Fibroblast of gingiva (primary cell): ENCODE measurements at regions not wholly inside any gene's neighbourhood (a gene's known extent, or its start where the extent isn't known, plus 50 kb on each side); places are given as distances from the start of the nearest gene placed in this dataset.
"Not testable (repeated sequence)": the region's sequence is repeated elsewhere in the genome, so short reads cannot be mapped to it uniquely, and the experiment has no call there.

ENCODE experiments used
- DNase-seq: peaks from one replicate; pipeline ENCODE4 v3.0.0-alpha.2; 2011; ENCODE audit warnings: low read depth

DNA sequence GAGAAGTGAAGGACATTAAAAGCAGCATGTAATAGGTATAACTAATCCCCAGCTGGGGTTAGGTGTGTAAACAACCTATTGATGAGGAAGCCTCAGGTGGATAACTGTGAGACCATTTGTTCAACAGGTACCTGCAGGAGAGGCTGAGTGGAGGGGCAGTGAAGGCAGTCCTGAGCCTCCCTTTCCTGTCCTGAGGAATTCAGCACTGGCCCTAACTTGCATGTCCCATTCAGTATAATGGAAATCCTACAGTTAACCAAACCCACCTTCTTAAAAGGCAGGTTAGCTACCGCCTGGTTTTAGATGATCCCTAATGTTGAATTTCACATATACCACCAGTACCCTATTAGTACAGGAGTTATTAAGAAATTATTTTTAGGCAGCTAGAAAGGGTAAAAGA lies 225.9 kb upstream of the GOT2 start:
- DNase-seq = no peak

DNA sequence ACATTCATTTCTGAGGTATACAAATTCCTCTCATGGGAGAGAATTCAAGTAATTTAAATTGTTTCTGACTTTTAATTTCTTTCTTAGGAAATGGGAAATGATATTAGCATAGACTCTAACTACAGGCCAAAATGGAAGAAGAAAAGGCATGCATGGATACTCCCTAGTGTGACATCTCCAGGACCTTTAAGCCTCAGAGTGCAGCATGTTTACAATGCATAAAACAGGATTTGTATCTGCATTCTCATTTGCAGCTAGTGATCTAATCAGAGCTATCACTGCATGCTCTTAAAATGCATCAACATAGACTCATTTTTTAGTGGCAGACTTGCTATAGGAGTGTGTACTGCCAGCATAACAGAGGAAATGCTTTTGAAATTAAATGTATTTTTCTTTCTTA lies 224.6 kb upstream of the GOT2 start:
- no peak for DNase-seq

DNA sequence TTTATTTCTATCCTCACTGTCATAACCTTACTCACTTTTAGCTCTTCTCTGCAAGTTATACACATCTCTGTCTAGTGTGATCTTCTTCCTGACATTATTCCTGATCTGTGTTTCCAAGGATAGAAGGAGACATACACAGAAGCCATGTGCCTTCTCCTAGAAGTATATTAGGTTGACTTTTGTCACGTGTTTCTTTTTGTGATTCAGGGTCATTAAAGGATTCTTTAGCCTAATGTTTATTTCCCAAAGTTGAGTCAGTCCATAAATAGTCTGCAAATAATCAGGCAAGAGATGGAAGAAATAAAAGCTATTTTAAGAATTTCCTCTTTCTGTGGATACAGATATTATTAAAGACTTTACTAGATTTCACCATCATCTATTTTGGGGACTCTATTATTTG lies 214.1 kb upstream of the GOT2 start:
- DNase-seq = no peak

DNA sequence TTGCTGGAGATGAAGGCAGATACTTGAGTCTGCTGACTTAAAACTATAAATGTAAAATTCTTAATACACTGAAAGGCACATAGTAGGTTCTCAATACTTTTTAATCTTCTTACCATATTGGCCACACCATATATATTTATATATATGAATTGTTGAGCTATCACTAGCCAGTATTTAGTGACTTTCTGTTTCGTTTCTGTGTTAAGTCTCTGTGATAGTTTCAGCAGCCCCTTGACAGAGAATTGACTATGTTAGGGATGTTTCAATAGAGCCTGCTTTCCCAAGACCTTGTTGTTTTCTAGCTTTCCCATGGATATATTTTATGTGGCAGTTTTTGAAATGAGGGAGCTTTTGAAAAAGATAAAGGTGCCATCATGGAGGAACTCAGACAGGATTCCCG lies 206.5 kb upstream of the GOT2 start:
- DNase-seq = no peak

DNA sequence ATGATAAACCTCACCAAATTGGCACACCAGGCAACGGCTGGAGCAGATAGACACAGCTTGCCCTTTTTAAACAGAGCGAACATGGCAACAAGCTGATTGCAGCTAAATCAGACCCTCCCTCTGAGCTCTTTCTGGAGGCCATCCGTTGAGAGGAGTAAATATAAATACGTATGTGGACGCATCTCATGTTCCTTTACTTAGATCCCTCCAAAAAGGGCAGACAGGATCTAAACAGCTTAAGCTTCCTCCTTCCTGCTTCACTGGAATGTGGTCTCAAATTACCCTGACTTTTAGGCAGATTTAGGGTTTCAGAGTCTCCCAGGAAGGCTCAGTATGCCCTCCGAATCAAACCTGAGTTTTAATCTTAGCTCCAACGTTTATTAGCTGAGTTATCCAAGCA lies 204.7 kb upstream of the GOT2 start:
- DNase-seq = no peak

DNA sequence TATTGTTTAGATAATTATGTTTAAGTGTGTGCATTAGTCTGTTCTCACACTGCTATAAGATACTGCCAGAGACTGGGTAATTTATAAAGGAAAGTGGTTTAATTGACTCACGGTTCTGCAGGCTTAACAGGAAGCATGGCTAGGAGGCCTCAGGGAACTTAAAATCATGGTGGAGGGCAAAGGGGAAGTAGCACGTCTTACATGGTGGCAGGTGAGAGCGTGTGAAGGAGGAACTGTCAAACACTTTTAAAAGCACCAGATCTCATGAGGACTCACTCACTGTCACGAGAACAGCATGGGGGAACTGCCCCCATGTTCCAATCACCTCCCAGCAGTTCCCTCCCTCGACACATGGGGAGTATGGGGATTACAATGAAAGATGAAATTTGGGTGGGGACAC lies 203.5 kb upstream of the GOT2 start:
- DNase-seq = no peak

DNA sequence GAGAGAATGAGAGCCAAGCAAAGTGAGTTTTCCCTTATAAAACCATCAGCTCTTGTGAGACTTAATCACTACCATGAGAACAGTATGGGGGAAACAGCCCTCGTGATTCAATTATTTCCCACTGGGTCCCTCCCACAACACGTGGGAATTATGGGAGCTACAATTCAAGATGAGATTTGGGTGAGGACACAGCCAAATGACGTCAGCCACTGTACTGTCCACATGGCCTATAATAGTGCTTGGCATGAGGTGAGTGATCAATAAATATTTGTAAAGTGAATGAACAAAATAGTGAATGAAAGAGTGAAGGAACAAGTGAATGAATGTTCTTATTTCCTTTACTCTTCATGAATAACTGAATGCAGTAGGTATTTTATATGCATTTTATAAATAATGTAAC lies 199.1 kb upstream of the GOT2 start:
- DNase-seq = no peak

DNA sequence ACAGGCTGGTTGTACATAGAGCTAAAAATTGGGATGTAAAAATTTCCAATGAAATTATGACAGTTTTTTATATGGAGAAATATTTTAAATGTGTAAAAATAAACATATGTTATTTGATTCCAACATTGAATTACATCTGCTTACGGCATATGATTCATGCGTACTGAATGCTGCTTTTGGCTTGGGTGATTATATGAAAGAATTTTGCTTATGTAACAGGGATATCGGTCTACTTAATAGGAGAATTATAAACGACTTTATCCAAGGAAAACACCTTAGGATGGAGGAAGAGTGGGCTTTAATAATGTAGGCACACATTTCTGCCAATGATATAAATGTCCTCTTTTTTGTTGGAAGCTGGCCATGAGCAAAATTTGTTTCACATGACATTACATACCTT lies 197.3 kb upstream of the GOT2 start:
- DNase-seq = no peak

DNA sequence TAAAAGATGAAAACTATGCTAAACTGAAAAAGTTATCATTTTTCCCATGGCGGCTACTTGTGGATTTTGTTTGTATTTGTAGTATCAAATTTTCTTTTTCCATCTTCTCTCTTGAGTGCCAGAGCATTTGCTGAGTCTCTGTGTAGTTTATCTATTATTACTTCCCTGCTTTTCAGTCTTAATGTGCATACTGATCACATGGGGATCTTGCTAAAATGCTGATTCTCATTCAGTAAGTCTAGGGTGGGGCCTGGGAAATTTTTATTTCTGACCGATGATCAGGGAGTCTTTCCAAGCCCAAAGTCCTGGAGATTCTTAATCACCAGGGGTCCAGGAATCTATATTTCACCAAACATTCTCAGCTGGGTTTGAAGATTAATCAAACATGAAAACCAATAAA lies 189.0 kb upstream of the GOT2 start:
- no peak for DNase-seq

DNA sequence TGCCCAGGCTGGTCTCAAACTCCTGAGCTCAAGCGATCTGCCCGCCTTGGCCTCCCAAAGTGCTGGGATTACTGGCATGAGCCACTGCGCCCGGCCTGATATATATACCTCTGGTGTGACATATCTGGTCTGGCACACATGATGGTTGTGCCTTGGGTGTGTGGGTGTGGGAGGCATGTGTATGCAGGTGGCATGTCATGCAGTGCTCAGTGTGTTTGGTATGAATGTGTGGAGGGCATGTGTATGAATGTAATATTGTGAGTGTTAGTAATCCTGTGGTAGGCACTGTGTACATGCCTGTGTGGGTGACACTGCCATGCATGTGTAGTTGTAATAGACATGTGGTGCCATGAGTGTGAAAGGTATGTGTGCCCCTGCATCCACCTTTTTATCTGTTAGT lies 179.3 kb upstream of the GOT2 start:
- DNase-seq = no peak

DNA sequence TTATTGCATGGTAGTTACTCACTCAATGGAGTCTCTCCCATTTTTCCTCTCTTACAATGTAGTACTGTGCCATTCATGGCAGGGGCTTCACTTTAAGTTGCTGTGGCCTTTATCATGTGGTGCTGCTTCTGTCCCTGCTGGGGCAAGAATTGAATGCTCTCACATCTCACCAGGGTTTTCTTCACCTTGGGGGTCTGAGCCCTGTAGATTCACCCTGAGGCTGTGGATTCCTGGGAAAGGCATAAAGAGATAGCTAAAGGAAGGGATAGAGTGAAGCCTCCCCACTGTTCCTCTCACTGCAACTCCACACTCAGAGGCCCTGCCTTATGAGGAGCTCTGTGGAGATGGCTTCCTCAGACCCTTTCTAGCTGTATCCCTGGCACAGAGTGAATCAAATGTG lies 178.5 kb upstream of the GOT2 start:
- DNase-seq = no peak

DNA sequence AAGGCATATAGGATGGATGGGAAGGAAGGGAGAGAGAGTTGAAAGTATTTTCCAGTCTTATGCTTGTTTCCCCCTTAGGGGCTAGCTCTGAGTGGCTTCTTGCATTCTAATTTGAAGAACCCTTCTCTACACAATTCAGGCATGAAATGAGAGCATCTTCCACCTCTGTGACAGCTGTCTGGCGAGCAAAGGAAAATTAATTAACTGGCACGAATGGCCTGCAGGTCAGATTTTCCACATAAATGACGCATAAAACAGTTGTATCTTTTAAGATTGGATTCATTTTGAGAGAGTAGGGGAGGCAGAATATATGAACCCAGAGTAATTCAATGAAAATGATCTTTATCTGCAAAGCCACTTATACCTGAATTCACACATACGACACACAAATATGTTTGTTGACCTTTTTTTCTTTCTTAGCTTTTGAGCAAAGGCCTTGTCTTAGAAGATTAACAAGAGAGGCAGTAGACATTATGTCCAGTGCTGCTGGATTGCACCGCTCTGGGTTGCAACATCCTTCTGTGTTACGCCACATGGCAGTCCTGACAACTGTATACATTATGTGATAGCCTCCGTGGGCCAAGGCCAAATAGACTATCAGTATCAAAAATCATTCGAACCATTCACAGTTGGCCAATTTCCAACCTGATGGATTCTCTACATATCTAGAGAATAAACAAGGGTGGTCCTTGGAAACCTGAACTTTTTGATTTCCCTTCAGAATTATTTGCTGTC lies 173.0 kb upstream of the GOT2 start:
- DNase-seq = no peak

DNA sequence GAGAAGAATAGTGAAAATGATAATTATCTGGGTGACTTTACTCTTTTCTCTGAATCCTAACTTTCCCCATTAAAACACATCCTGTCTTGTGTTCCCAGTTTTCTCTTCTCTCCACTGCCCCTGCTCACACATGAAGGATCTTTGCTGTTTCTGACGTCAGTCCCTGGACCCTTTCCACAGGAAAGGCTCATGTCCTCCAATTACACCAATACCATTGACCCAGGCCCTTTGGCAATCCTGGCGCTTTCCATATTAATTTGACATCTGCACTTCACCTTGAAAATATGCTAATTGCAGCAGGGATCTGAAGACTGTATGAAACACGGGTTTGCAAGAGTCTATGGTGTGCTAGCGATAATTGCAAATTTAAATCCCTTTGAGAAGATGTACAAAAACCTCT lies 170.2 kb upstream of the GOT2 start:
- no peak for DNase-seq

DNA sequence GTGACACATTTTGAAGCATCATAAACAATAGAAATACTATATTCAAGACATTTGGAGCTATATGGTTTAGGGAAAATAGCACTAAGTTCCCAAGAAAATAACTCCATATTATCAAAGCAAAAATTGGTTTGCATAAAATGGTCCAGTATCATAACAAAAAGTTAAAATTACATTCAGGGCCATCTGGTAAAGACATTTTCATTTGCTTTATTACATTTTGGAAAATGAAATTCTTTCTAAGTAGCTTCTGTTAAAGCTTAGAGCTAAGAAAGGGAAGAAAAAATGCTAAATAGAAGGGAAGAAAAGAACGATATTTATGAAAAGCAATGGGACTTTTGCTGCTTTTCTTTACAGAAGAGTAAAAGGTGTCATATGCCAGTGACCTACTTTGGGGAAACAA lies 155.4 kb upstream of the GOT2 start:
- no peak for DNase-seq

DNA sequence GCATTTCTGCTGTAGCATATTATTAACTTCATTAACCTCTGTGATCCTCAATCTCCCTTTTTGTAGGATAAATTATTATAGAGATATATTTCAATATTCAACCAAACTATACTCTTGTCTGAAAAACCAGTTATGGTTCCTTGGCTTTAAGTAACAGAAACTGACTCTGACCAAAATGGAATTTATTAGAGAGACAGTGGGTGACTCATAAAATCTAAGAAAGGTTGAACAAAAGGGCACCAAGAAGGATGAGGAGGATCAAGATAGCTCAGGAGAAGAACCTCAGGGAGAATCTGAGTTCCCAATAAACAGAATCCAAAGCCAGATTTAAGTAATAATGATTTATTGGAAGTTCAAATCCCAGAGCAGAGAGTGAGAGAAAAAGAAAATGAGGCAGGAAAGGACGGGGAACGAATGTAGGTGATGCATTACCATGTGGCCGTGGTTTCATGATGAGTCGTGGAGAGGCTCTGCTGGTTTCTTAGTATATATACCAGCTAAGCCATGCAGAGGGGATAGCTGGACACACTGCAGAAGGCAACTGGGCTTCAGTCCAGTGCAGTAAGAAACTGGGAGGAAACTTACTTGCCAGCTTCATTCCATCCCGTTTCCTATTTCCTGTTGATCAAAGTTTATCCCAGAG lies 151.5 kb upstream of the GOT2 start:
- DNase-seq = no peak

DNA sequence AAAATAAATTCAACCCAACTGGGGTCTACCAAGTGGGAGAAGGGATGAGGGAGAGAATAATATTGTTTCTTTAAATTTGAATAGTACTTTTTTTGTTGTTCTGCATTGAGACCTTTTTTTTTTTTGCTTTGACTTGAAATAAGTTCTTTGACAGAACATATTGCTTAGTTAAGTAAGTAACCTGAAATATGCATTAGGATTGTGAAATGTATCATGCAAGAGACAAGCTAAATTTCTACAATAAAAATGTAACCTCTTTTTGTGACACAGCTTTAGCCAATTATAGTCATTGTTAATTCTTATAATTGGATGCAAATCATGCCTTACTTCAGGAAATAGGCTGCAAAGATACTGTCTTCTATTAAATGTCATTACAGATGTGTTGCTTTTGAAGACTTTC lies 150.0 kb upstream of the GOT2 start:
- DNase-seq = no peak

DNA sequence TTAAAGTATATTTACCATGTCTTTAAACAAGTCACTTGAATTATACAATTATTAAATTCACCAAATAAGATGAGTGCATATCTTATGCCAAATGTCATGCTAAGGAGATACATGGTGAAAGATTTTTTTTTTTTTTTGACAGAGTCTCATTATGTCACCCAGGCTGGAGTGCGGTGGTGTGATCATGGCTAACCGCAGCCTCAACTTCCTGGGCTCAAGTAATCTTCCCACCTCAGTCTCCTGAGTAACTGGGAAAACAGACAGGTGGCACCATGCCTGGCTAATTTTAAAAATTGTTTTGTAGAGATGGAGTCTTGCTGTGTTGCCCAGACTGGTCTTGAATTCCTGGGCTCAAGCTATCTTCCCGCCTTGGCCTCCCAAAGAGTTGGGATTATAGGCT lies 149.0 kb upstream of the GOT2 start:
- no peak for DNase-seq

DNA sequence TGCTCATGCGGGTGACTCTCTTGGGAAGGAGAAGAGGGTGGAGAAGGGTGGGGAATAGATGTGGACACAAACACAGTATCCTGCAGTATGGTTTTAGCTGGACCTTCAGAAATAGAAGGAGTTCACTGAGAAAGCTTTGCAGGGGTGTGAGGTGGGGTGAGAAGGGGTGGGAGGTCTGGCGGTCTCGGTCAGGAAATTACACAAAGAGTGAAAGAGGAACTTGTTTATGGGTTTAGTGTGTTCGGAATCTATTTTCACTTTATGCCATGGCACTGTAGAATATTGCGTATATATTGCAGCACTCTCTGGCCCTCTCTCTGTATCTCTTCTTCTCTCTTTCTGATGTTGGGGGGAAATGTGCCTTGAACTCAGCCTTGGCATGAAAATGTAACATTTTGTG lies 148.2 kb upstream of the GOT2 start:
- no peak for DNase-seq

DNA sequence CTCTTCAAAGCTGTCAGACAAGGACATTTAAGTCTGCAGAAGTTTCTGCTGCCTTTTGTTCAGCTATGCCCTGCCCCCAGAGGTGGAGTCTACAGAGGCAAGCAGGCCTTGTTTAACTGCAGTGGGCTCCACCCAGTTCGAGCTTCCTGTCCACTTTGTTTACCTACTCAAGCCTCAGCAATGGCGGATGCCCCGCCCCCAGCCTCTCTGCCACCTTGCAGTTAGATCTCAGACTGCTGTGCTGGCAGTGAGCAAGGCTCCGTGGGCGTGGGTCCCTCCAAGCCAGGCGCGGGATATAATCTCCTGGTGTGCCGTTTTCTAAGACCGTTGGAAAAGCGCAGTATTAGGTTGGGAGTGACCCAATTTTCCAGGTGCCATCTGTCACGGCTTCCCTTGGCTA lies 144.5 kb upstream of the GOT2 start:
- not testable (repeated sequence) for DNase-seq

DNA sequence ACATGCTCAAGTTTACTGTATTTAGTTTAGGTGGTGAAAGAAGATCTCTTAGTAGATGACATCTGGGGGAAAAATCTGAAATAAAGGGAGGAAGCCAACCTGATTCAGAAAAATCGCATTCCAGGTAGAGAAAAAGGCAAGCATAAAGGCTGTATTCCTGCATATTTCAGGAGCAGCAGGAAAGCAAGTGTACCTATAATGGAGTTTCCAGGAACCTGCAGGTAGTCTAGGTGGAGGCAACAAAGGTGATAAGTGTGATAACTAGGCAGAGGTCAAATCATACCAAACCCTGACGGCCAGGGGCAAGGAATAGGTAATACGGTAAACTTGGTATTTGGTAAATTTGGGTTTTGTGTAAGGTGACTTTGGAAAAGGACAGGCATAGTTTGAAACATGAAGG lies 132.8 kb upstream of the GOT2 start:
- no peak for DNase-seq

DNA sequence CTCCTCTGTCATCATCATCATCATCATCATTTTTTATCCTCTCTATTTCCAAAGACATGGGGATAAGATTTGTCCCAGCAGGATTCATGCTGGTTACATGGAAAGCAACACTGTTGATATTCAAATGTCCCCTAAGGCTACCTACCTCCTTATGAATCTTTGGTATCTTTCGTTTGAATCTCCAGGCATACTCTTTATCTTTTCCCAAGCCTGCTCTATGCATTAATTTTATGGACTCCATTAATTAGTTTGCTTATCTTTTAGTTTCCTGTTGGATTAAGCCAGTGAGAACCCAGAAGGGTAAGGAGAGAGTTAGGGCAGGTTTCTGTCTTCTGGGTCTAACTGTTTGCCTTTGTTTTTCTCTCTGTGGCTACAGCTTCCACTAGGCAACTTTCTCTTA lies 129.6 kb upstream of the GOT2 start:
- DNase-seq = no peak

DNA sequence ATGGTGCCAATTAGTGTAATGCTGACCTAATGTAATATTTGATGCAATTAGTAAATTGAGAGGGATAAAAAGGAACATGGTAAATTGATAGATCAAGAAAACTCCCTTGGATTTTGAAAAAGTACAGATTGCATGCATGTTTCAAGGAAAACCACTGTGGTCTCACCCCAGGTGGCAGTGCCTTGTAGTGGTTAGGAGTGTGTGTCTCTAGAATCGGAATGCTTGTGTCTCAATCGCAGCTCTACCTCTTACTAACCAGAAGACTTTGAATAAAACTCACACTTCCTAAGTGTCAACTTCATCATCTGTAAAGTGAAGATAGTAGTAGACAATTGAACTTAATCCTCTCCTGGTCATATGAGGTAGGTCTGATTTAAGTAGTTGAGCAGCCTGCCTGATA lies 128.9 kb upstream of the GOT2 start:
- DNase-seq = no peak

DNA sequence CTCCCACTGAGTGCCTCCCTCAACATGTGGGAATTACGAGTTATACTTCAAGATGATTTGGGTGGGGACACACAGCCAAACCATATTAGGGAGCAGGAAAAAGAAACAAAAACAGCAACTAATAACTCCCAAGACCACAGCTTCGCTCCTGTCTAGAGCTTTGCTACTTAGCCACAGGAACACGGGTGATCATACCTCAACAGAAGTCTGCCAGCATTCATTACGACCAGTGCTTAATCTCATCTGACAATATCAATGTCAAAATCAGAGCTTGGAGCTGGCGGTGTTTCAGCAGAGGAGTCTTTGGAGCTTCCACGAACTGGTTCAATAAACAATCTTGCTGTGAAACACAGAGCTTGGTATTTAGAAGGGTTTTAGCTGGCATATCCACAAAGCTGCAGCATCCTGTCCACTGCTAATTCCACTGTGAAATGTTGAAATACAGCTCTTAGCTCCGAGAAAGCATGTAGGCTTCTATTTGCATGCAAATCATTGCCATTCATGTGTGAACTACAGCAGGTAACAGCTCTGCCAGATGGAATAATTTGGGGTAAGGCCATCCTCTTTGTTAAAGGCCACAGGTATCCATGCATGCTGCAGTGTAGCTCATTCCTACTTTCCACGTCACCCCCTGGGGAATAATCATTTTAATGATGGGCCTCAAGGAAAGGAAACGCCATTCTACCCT lies 128.4 kb upstream of the GOT2 start:
- DNase-seq = no peak
